Activated CD4-positive, alpha-beta memory T cell treated with anti-CD3 and anti-CD28 coated beads for 36 hours (primary cell): ENCODE measurements at regions not wholly inside any gene's neighbourhood (a gene's known extent, or its start where the extent isn't known, plus 50 kb on each side); places are given as distances from the start of the nearest gene placed in this dataset.

ENCODE experiments used
- CTCF ChIA-PET: fragments of 350-600 bp; sonication (Branson Sonifier 250); formaldehyde crosslinking; loops from one replicate; lab custom pipeline; 2021; ENCODE audit warnings: antibody characterized with exemption, inconsistent platforms; lab: Charles Lee
- POLR2A ChIA-PET: fragments of 350-600 bp; sonication (Branson Sonifier 250); formaldehyde crosslinking; loops from one replicate; lab custom pipeline; 2021; ENCODE audit warnings: antibody characterized with exemption; lab: Charles Lee
- DNase-seq: peaks from one replicate; pipeline ENCODE4 v3.0.0-alpha.2; 2020
- H3K27ac Mint-ChIP-seq: one replicate; pipeline ENCODE4 v1.8.0; 2021; ENCODE audit warnings: mixed read lengths
- H3K27me3 Mint-ChIP-seq: one replicate; pipeline ENCODE4 v1.8.0; 2021; ENCODE audit warnings: mixed read lengths
- H3K36me3 Mint-ChIP-seq: one replicate; pipeline ENCODE4 v1.8.0; 2021; ENCODE audit warnings: mixed read lengths
- H3K4me1 Mint-ChIP-seq: one replicate; pipeline ENCODE4 v1.8.0; 2021; ENCODE audit warnings: low read depth, mixed read lengths
- H3K4me3 Mint-ChIP-seq: one replicate; pipeline ENCODE4 v1.8.0; 2021; ENCODE audit warnings: mild to moderate bottlenecking, mixed read lengths
- H3K9me3 Mint-ChIP-seq: one replicate; pipeline ENCODE4 v1.8.0; 2021; ENCODE audit warnings: mixed read lengths
- intact Hi-C: fragments of 100-400 bp; cut with micrococcal nuclease; formaldehyde crosslinking; loops from one replicate; pipeline ENCODE4 v1.15.1; 2023

GRCh38 chr17:73724990-73725389 lies 80.7 kb upstream of the SDK2 start:
- Mint-ChIP-seq H3K27ac (no peak overlapping the region), H3K4me3 (no peak overlapping the region), H3K4me1 (peaks cover 31% of the 10 kb centered on the region), H3K9me3 (no peaks in the 10 kb centered on the region), H3K36me3 (no peaks in the 10 kb centered on the region), H3K27me3 (no peaks in the 10 kb centered on the region)
- POLR2A ChIA-PET: no interaction called here
- intact Hi-C loops: no loop called here
- CTCF ChIA-PET: interaction anchor here (1.4 kb wide), 1 partner anchor 15 kb away, joined by 3 read pairs; no protein-coding TSS in a partner anchor
- DNase-seq: no peak

GRCh38 chr17:73725794-73726515 lies 81.7 kb upstream of the SDK2 start:
- Mint-ChIP-seq H3K27me3 (no peaks in the 10 kb centered on the region), H3K36me3 (no peaks in the 10 kb centered on the region), H3K4me3 (no peak overlapping the region), H3K27ac (no peak overlapping the region), H3K4me1 (peaks cover 22% of the 10 kb centered on the region), H3K9me3 (peaks cover 7% of the 10 kb centered on the region)
- CTCF ChIA-PET: no interaction called here
- intact Hi-C loops: no loop called here
- DNase-seq: no peak
- POLR2A ChIA-PET: no interaction called here

- Mint-ChIP-seq H3K27me3 (no peaks in the 10 kb centered on the region), H3K9me3 (peaks cover 15% of the 10 kb centered on the region), H3K27ac (no peak overlapping the region), H3K4me3 (no peak overlapping the region), H3K36me3 (no peaks in the 10 kb centered on the region), H3K4me1 (peaks cover 9% of the 10 kb centered on the region)
- intact Hi-C loops: no loop called here
- DNase-seq: no peak
- ChIA-PET POLR2A (no interaction called here), CTCF (no interaction called here)
These were observed 83.7 kb upstream of the SDK2 start for GRCh38 chr17:73727941-73728340.

GRCh38 chr17:73729101-73729500 lies 84.9 kb upstream of the SDK2 start:
- Mint-ChIP-seq H3K36me3 (no peaks in the 10 kb centered on the region), H3K4me1 (no peaks in the 10 kb centered on the region), H3K27me3 (no peaks in the 10 kb centered on the region), H3K4me3 (no peak overlapping the region), H3K9me3 (peaks cover 15% of the 10 kb centered on the region), H3K27ac (no peak overlapping the region)
- DNase-seq: no peak
- POLR2A ChIA-PET: no interaction called here
- intact Hi-C loops: no loop called here
- CTCF ChIA-PET: interaction anchor here (0.9 kb wide), 1 partner anchor 18 kb away, joined by 3 read pairs; no protein-coding TSS in a partner anchor

- Mint-ChIP-seq H3K27ac (no peak overlapping the region), H3K27me3 (no peaks in the 10 kb centered on the region), H3K36me3 (no peaks in the 10 kb centered on the region), H3K4me1 (no peaks in the 10 kb centered on the region), H3K9me3 (peaks cover 15% of the 10 kb centered on the region), H3K4me3 (no peak overlapping the region)
- DNase-seq: no peak
- ChIA-PET POLR2A (no interaction called here), CTCF (interaction anchor here (0.8 kb wide), 1 partner anchor 22 kb away, joined by 3 read pairs; no protein-coding TSS in a partner anchor)
- intact Hi-C loops: no loop called here
These were observed 87.5 kb upstream of the SDK2 start for GRCh38 chr17:73731733-73732132.

GRCh38 chr17:73733517-73733916 lies 89.3 kb upstream of the SDK2 start:
- no peaks in the 10 kb centered on the region for H3K36me3 Mint-ChIP-seq
- no peaks in the 10 kb centered on the region for H3K27me3 Mint-ChIP-seq
- H3K4me1 Mint-ChIP-seq: no peaks in the 10 kb centered on the region
- H3K27ac Mint-ChIP-seq: no peak overlapping the region
- no peak overlapping the region for H3K4me3 Mint-ChIP-seq
- ChIA-PET CTCF (no interaction called here), POLR2A (no interaction called here)
- H3K9me3 Mint-ChIP-seq: peaks cover 15% of the 10 kb centered on the region
- intact Hi-C loops: no loop called here
- DNase-seq: no peak

GRCh38 chr17:73735245-73735644 lies 91.0 kb upstream of the SDK2 start:
- intact Hi-C loops: no loop called here
- POLR2A ChIA-PET: no interaction called here
- no peaks in the 10 kb centered on the region for H3K27me3 Mint-ChIP-seq
- no peak for DNase-seq
- peaks cover 15% of the 10 kb centered on the region for H3K9me3 Mint-ChIP-seq
- H3K27ac Mint-ChIP-seq: no peak overlapping the region
- peaks cover 2% of the 10 kb centered on the region for H3K4me1 Mint-ChIP-seq
- H3K4me3 Mint-ChIP-seq: no peak overlapping the region
- no peaks in the 10 kb centered on the region for H3K36me3 Mint-ChIP-seq
- CTCF ChIA-PET: no interaction called here

- H3K36me3 Mint-ChIP-seq: no peaks in the 10 kb centered on the region
- H3K27ac Mint-ChIP-seq: no peak overlapping the region
- H3K4me1 Mint-ChIP-seq: peaks cover 9% of the 10 kb centered on the region
- no peaks in the 10 kb centered on the region for H3K9me3 Mint-ChIP-seq
- no peak for DNase-seq
- ChIA-PET CTCF (no interaction called here), POLR2A (no interaction called here)
- H3K4me3 Mint-ChIP-seq: no peak overlapping the region
- no peaks in the 10 kb centered on the region for H3K27me3 Mint-ChIP-seq
- intact Hi-C loops: no loop called here
These were observed 94.7 kb upstream of the SDK2 start for GRCh38 chr17:73738751-73739575.

GRCh38 chr17:73740370-73740769 lies 96.1 kb upstream of the SDK2 start:
- Mint-ChIP-seq H3K4me1 (peaks cover 9% of the 10 kb centered on the region), H3K36me3 (no peaks in the 10 kb centered on the region), H3K4me3 (no peak overlapping the region), H3K27ac (no peak overlapping the region), H3K27me3 (no peaks in the 10 kb centered on the region), H3K9me3 (no peaks in the 10 kb centered on the region)
- intact Hi-C loops: no loop called here
- ChIA-PET POLR2A (no interaction called here), CTCF (no interaction called here)
- DNase-seq: no peak

GRCh38 chr17:73742948-73743381 lies 98.7 kb upstream of the SDK2 start:
- Mint-ChIP-seq H3K9me3 (no peaks in the 10 kb centered on the region), H3K4me3 (no peak overlapping the region)
- CTCF ChIA-PET: no interaction called here

GRCh38 chr17:73743518-73744201 lies 99.4 kb upstream of the SDK2 start:
- H3K27me3 Mint-ChIP-seq: no peaks in the 10 kb centered on the region
- DNase-seq: no peak
- ChIA-PET CTCF (no interaction called here), POLR2A (no interaction called here)
- H3K4me3 Mint-ChIP-seq: no peak overlapping the region
- no peaks in the 10 kb centered on the region for H3K9me3 Mint-ChIP-seq
- no peak overlapping the region for H3K27ac Mint-ChIP-seq
- no peaks in the 10 kb centered on the region for H3K36me3 Mint-ChIP-seq
- peaks cover 9% of the 10 kb centered on the region for H3K4me1 Mint-ChIP-seq
- intact Hi-C loops: no loop called here

More at GRCh38 chr17:73742948-73743381, 98.7 kb upstream of the SDK2 start:
- Mint-ChIP-seq H3K36me3 (no peaks in the 10 kb centered on the region), H3K4me1 (peaks cover 9% of the 10 kb centered on the region), H3K27ac (no peak overlapping the region), H3K27me3 (no peaks in the 10 kb centered on the region)
- intact Hi-C loops: no loop called here
- POLR2A ChIA-PET: no interaction called here
- DNase-seq: no peak

GRCh38 chr17:73744411-73744810 lies 100.2 kb upstream of the SDK2 start:
- peaks cover 9% of the 10 kb centered on the region for H3K4me1 Mint-ChIP-seq
- H3K27ac Mint-ChIP-seq: no peak overlapping the region
- intact Hi-C loops: no loop called here
- DNase-seq: no peak
- no peaks in the 10 kb centered on the region for H3K9me3 Mint-ChIP-seq
- ChIA-PET POLR2A (no interaction called here), CTCF (no interaction called here)
- H3K27me3 Mint-ChIP-seq: no peaks in the 10 kb centered on the region
- H3K36me3 Mint-ChIP-seq: no peaks in the 10 kb centered on the region
- H3K4me3 Mint-ChIP-seq: no peak overlapping the region
